ENCODE measurements at regions not wholly inside any gene's neighbourhood (a gene's known extent, or its start where the extent isn't known, plus 50 kb on each side); places are given as distances from the start of the nearest gene placed in this dataset.

DNA sequence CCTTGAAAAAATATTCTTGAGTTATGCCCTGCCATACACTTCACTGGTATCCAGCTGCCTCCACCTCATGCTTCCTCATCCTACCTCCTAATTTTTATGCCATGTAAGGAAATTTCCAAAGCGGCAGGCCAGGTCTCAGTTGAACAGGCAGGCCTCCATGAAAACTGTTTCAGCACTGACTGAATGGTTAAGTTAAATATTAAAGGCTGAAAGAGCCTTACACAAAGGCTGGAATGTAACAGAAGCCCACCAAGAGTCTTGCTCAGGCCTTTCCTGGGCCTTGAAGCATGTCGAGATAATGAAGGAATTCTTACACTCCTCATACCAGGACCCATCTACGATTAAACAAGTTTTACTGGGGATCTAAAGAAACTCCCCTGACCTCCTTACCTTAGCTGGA is 359.6 kb upstream of the NOCT start:
- Histone ChIP-seq H3K27me3 (no peaks in the 10 kb centered on the region), H3K36me3 (no peaks in the 10 kb centered on the region), H3K27ac (no peak overlapping the region), H3K9me3 (no peaks in the 10 kb centered on the region), H3K4me3 (no peak overlapping the region), H3K4me1 (no peaks in the 10 kb centered on the region)
- no peak for TF ChIP-seq EP300 (IDR thresholded peaks at IDR 0.05; ENCODE audit: low read depth)
- no peak for TF ChIP-seq POLR2AphosphoS5 (IDR thresholded peaks at IDR 0.05)
- no peak for TF ChIP-seq CTCF (IDR thresholded peaks at IDR 0.05)
- TF ChIP-seq POLR2A (IDR thresholded peaks at IDR 0.05): no peak
- intact Hi-C loops (cut with DNase I; ENCODE audit: low total_unique reads) (no loop called here), in situ Hi-C loops (cut with MboI; ENCODE audit: low pct_ligation_motif_present in 1 of 4, low pct_unique_long_range_greater_than_20kb in 1 of 4, low sequenced_read_pairs in 3 of 4) (no loop called here)
- 80 to 100% methylated on average over 1 to 3 of the region's 3 CpGs for WGBS, 2 donors (ENCODE audit: low coverage in 1 of 2)
- DNase-seq: no peak

DNA sequence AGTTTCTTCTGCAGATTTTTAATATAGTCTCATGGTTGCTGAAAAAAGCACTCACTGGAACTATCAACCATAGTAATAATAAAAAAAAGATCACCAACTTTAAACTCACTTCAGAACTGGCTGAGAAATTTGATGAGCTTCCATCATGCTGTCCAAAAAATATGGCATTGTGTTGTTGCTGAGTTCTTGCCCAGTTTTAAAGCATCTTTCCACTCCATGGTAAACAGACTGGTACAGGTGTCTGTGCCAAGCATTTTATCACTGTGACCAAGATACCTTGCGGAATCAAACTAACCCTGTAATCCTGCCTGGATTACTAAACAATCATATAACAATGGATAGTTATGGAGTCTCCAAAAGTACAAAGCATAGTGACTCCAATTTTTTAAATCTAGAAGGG is 360.3 kb upstream of the NOCT start:
- 89 to 96% methylated on average over 1 of the region's 1 CpG for WGBS, 2 donors (ENCODE audit: low coverage in 1 of 2)

DNA sequence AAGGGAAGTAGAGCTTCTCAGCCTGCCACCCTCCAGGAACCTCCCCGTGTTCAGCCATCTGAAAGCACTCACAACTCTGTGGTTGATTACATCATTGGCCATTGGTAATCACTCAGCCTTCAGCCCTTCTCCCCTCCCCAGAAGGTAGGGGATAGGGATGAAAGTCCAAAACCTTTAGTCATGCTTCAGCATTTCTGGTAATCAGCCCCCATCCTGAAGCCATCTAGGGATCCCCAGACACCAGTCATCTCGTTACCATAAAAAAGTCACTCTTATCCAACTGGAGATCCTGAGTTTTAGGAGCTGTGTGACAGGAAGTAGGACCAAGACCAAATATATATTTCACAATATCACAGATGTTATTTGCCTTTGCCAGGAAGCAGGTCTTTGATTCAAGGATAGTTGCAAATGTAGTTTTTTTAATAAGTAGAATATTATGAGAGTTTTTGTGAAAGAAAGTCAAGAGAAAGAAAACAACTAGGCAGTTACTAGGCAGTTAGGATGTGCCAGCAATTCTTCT is 364.6 kb upstream of the NOCT start:
- in situ Hi-C loops (cut with MboI; ENCODE audit: low pct_ligation_motif_present in 1 of 4, low pct_unique_long_range_greater_than_20kb in 1 of 4, low sequenced_read_pairs in 3 of 4) (no loop called here), intact Hi-C loops (cut with DNase I; ENCODE audit: low total_unique reads) (no loop called here)
- Histone ChIP-seq H3K9me3 (no peaks in the 10 kb centered on the region), H3K4me1 (no peaks in the 10 kb centered on the region), H3K36me3 (no peaks in the 10 kb centered on the region), H3K27ac (no peak overlapping the region), H3K27me3 (no peaks in the 10 kb centered on the region), H3K4me3 (no peak overlapping the region)
- no peak for DNase-seq
- 33 to 54% methylated on average over 1 to 2 of the region's 2 CpGs for WGBS, 2 donors (ENCODE audit: low coverage in 1 of 2)
- TF ChIP-seq EP300 (IDR thresholded peaks at IDR 0.05; ENCODE audit: low read depth) (no peak), POLR2A (IDR thresholded peaks at IDR 0.05) (no peak), CTCF (IDR thresholded peaks at IDR 0.05) (no peak), POLR2AphosphoS5 (IDR thresholded peaks at IDR 0.05) (no peak)

More for the DNA sequence above, 360.3 kb upstream of the NOCT start:
- TF ChIP-seq POLR2AphosphoS5 (IDR thresholded peaks at IDR 0.05) (no peak), EP300 (IDR thresholded peaks at IDR 0.05; ENCODE audit: low read depth) (no peak), POLR2A (IDR thresholded peaks at IDR 0.05) (no peak), CTCF (IDR thresholded peaks at IDR 0.05) (no peak)
- no peaks in the 10 kb centered on the region for H3K27me3 ChIP-seq
- H3K4me3 ChIP-seq: no peak overlapping the region
- intact Hi-C loops (cut with DNase I; ENCODE audit: low total_unique reads): no loop called here
- H3K4me1 ChIP-seq: no peaks in the 10 kb centered on the region
- H3K9me3 ChIP-seq: no peaks in the 10 kb centered on the region
- no peak for DNase-seq
- in situ Hi-C loops (cut with MboI; ENCODE audit: low pct_ligation_motif_present in 1 of 4, low pct_unique_long_range_greater_than_20kb in 1 of 4, low sequenced_read_pairs in 3 of 4): no loop called here
- no peaks in the 10 kb centered on the region for H3K36me3 ChIP-seq
- H3K27ac ChIP-seq: no peak overlapping the region

DNA sequence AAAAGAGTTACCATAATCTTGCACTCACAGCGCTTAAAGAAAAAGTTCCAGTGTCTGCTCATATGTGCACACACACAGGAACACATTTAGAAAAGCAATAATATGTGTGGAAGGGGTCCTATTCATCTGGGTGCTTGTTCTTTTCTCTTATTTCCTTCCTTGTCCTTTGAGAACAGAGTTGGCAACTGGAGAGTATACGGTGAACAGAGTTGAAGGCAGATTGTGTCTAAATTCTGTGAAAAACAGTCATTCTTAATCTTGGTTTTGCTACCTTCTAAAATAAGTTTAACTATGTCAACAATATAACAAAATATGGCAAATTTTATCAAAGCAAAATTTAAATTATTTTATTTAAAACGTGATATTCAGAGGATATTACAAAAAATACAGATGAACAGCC is 365.1 kb upstream of the NOCT start:
- in situ Hi-C loops (cut with MboI; ENCODE audit: low pct_ligation_motif_present in 1 of 4, low pct_unique_long_range_greater_than_20kb in 1 of 4, low sequenced_read_pairs in 3 of 4) (no loop called here), intact Hi-C loops (cut with DNase I; ENCODE audit: low total_unique reads) (no loop called here)
- TF ChIP-seq POLR2AphosphoS5 (IDR thresholded peaks at IDR 0.05) (no peak), CTCF (IDR thresholded peaks at IDR 0.05) (no peak), EP300 (IDR thresholded peaks at IDR 0.05; ENCODE audit: low read depth) (no peak), POLR2A (IDR thresholded peaks at IDR 0.05) (no peak)
- no peak overlapping the region for H3K4me3 ChIP-seq
- no peak overlapping the region for H3K27ac ChIP-seq
- H3K36me3 ChIP-seq: no peaks in the 10 kb centered on the region
- H3K9me3 ChIP-seq: no peaks in the 10 kb centered on the region
- no peaks in the 10 kb centered on the region for H3K27me3 ChIP-seq
- DNase-seq: no peak
- WGBS, 2 donors (ENCODE audit: low coverage in 1 of 2): 75 to 79% methylated on average over 3 of the region's 3 CpGs
- no peaks in the 10 kb centered on the region for H3K4me1 ChIP-seq
